MM.1S (cell line): ENCODE measurements at regions not wholly inside any gene's neighbourhood (a gene's known extent, or its start where the extent isn't known, plus 50 kb on each side); places are given as distances from the start of the nearest gene placed in this dataset.

Source experiments
- DNase-seq: peaks from one replicate; pipeline ENCODE4 v3.0.0-alpha.2; 2015
- H2AFZ ChIP-seq: fragments of 300-600 bp; sonication (generic); 2 replicates; pipeline ENCODE4 v1.6.0; 2016; ENCODE audit warnings: antibody characterized with exemption, low read length
- H3F3A ChIP-seq: fragments of 300-600 bp; sonication (generic); 2 replicates; pipeline ENCODE4 v1.6.1; 2016; ENCODE audit warnings: mild to moderate bottlenecking, antibody characterized with exemption, low read length, moderate library complexity, mixed read lengths; ENCODE audit not compliant: insufficient read depth
- H3K27ac ChIP-seq: fragments of 300-600 bp; sonication (generic); 2 replicates; pipeline ENCODE4 v1.5.1; 2016; ENCODE audit warnings: mild to moderate bottlenecking, low read length
- H3K27me3 ChIP-seq: fragments of 300-600 bp; sonication (generic); replicated peaks from 2 replicates; pipeline ENCODE4 v1.6.0; 2016; ENCODE audit warnings: low read length; ENCODE audit not compliant: insufficient read depth
- H3K36me3 ChIP-seq: fragments of 300-600 bp; sonication (generic); replicated peaks from 2 replicates; pipeline ENCODE4 v1.6.1; 2016; ENCODE audit warnings: mild to moderate bottlenecking, low read length, mixed read lengths; ENCODE audit not compliant: insufficient read depth
- H3K4me1 ChIP-seq: fragments of 300-600 bp; sonication (generic); 2 replicates; pipeline ENCODE4 v1.6.1; 2016; ENCODE audit warnings: low read length, mixed read lengths
- H3K4me2 ChIP-seq: fragments of 300-600 bp; sonication (generic); 2 replicates; pipeline ENCODE4 v1.6.0; 2016; ENCODE audit warnings: low read depth, low read length
- H3K4me3 ChIP-seq: fragments of 300-600 bp; sonication (generic); 2 replicates; pipeline ENCODE4 v1.5.1; 2016; ENCODE audit warnings: low read length, mixed read lengths
- H3K79me2 ChIP-seq: fragments of 300-600 bp; sonication (generic); 2 replicates; pipeline ENCODE4 v1.6.1; 2016; ENCODE audit warnings: mixed run types, low read length, mixed read lengths
- H3K9ac ChIP-seq: fragments of 300-600 bp; sonication (generic); 2 replicates; pipeline ENCODE4 v1.6.1; 2016; ENCODE audit warnings: low read length, mixed read lengths
- H3K9me2 ChIP-seq: fragments of 300-600 bp; sonication (generic); replicated peaks from 2 replicates; pipeline ENCODE4 v1.6.1; 2016; ENCODE audit warnings: mild to moderate bottlenecking, low read length, mixed read lengths; ENCODE audit not compliant: insufficient read depth
- H3K9me3 ChIP-seq: fragments of 300-600 bp; sonication (generic); replicated peaks from 2 replicates; pipeline ENCODE4 v1.6.1; 2016; ENCODE audit warnings: mild to moderate bottlenecking, low read length, mixed read lengths; ENCODE audit not compliant: insufficient read depth
- H4K20me1 ChIP-seq: fragments of 300-600 bp; sonication (generic); 2 replicates; pipeline ENCODE4 v1.6.1; 2016; ENCODE audit warnings: mild to moderate bottlenecking, low read length, moderate library complexity, mixed read lengths; ENCODE audit not compliant: insufficient read depth
- CTCF ChIP-seq: fragments of 300-600 bp; sonication (generic); IDR thresholded peaks from 2 replicates; pipeline ENCODE4 v1.5.1; 2016; ENCODE audit warnings: antibody characterized with exemption, low read length, mixed read lengths
- EZH2 ChIP-seq: fragments of 300-600 bp; sonication (generic); optimal IDR thresholded peaks from 2 replicates; pipeline ENCODE3; 2017; ENCODE audit warnings: low read depth, mild to moderate bottlenecking, antibody characterized with exemption, low read length, mixed read lengths
- EZH2phosphoT487 ChIP-seq: fragments of 300-600 bp; sonication (generic); IDR thresholded peaks from 2 replicates; pipeline ENCODE4 v1.6.1; 2018; ENCODE audit warnings: antibody characterized with exemption, low read length

- H3K9me3 ChIP-seq, result no peaks in the 10 kb centered on the region
- H2AFZ ChIP-seq, result no peak overlapping the region
- no peak overlapping the region for H3K27ac ChIP-seq
- no peaks in the 10 kb centered on the region for H3K36me3 ChIP-seq
- no peak overlapping the region for H3K4me2 ChIP-seq
- no peaks in the 10 kb centered on the region for H3K4me1 ChIP-seq
- no peaks in the 10 kb centered on the region for H4K20me1 ChIP-seq
- H3K4me3 ChIP-seq, result no peak overlapping the region
- H3F3A ChIP-seq, result no peaks in the 10 kb centered on the region
- H3K9ac ChIP-seq, result no peak overlapping the region
- no peak for DNase-seq
- no peaks in the 10 kb centered on the region for H3K79me2 ChIP-seq
- H3K9me2 ChIP-seq, result no peaks in the 10 kb centered on the region
- no peaks in the 10 kb centered on the region for H3K27me3 ChIP-seq
- TF ChIP-seq CTCF (no peak), EZH2 (no peak), EZH2phosphoT487 (no peak)
Measured at GRCh38 chr16:26970292-26970691, 96.4 kb upstream of the C16orf82 start.

- no peak for TF ChIP-seq CTCF
- TF ChIP-seq EZH2phosphoT487, result no peak
- no peak for TF ChIP-seq EZH2
- Histone ChIP-seq H3K4me1 (no peaks in the 10 kb centered on the region), H3K4me2 (no peak overlapping the region), H3K9ac (no peak overlapping the region), H3K9me2 (no peaks in the 10 kb centered on the region), H3K79me2 (no peaks in the 10 kb centered on the region), H3K36me3 (no peaks in the 10 kb centered on the region), H3F3A (no peaks in the 10 kb centered on the region), H3K9me3 (no peaks in the 10 kb centered on the region), H2AFZ (no peak overlapping the region), H3K27ac (no peak overlapping the region), H4K20me1 (no peaks in the 10 kb centered on the region), H3K4me3 (no peak overlapping the region), H3K27me3 (no peaks in the 10 kb centered on the region)
- DNase-seq, result no peak
Measured at GRCh38 chr16:26976873-26977272, 89.9 kb upstream of the C16orf82 start.

GRCh38 chr16:26981266-26981938 is 85.3 kb upstream of the C16orf82 start:
- Histone ChIP-seq H3K27ac (no peak overlapping the region), H3K36me3 (no peaks in the 10 kb centered on the region), H3K79me2 (no peaks in the 10 kb centered on the region), H3K9ac (no peak overlapping the region), H4K20me1 (no peaks in the 10 kb centered on the region), H3K4me2 (no peak overlapping the region), H3K4me3 (no peak overlapping the region), H3F3A (no peaks in the 10 kb centered on the region), H2AFZ (no peak overlapping the region), H3K9me3 (no peaks in the 10 kb centered on the region), H3K27me3 (no peaks in the 10 kb centered on the region), H3K4me1 (no peaks in the 10 kb centered on the region), H3K9me2 (no peaks in the 10 kb centered on the region)
- TF ChIP-seq CTCF (no peak), EZH2phosphoT487 (no peak), EZH2 (no peak)
- DNase-seq, result no peak
